Left lung (tissue), 4 donors: ENCODE measurements at regions not wholly inside any gene's neighbourhood (a gene's known extent, or its start where the extent isn't known, plus 50 kb on each side); places are given as distances from the start of the nearest gene placed in this dataset.

Source experiments
- ATAC-seq: fragments of 200-7000 bp; cut with Tn5 transposase; one replicate; pipeline ENCODE4 v1.9.1; 2020; ENCODE audit warnings: moderate library complexity
- DNase-seq, 4 donors: peaks; one replicate each; pipeline ENCODE4 v3.0.0-alpha.2; 2013 to 2020
- H3K27ac ChIP-seq, 2 donors: fragments of 200-600 bp; sonication (generic) in 1 of 2; one replicate each; pipeline versions ENCODE4 v1.5.0 to v1.8.0; 2020 to 2021
- H3K27me3 ChIP-seq, 2 donors: fragments of 200-600 bp; sonication (generic) in 1 of 2; one replicate each; pipeline versions ENCODE4 v1.5.0 to v1.8.0; 2020 to 2021
- H3K36me3 ChIP-seq, 2 donors: fragments of 200-600 bp; sonication (generic) in 1 of 2; one replicate each; pipeline versions ENCODE4 v1.5.0 to v1.8.0; 2020 to 2021
- H3K4me1 ChIP-seq, 2 donors: fragments of 200-600 bp; one replicate each; pipeline ENCODE4 v1.8.0; 2021
- H3K4me3 ChIP-seq, 2 donors: fragments of 200-600 bp; sonication (generic) in 1 of 2; one replicate each; pipeline versions ENCODE4 v1.5.0 to v1.8.0; 2020 to 2021; ENCODE audit warnings: mild to moderate bottlenecking in 1 of 2
- H3K9me3 ChIP-seq, 2 donors: fragments of 200-600 bp; sonication (generic) in 1 of 2; one replicate each; pipeline versions ENCODE4 v1.5.0 to v1.8.0; 2020 to 2021
- intact Hi-C, 2 donors: fragments of 100-400 bp; cut with DNase I; formaldehyde crosslinking; loops; one replicate each; pipeline versions ENCODE4 v1.11.2 to v1.14.2; 2022
- TF ChIP-seq, protein P1 (sequence below), 2 donors: fragments of 200-600 bp; sonication (generic) in 1 of 2; IDR thresholded peaks; one replicate each; pipeline versions ENCODE4 v1.5.0 to v1.8.0; 2021; ENCODE audit warnings: antibody characterized with exemption in 2 of 2
- donor health status: DM: no; HTN: yes; CAD: no.
- donor health status: DM: no; HTN: no; CAD: no.

DNA sequence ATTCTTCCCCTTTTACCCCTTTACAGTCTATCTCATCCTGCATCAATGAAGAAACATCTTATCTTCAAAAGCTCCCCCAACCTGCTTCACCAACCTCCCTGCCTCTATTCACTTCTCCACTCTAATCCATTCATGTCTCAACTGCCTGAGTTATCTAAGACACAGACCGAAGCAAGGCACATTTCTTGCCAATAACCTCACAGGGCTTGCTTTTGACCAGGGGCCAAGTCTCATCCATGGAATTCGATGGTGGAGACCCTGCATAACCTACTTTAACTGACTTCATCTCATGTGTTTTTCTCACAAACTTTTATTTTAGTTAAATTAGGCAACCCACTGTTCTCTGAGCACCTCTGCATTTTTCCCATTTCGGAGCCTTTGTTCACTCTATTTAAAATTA, 69.7 kb downstream of the MYCN start:
- Histone ChIP-seq H3K4me1 (peaks cover 0 to 29% of the 10 kb centered on the region in 2 donors), H3K4me3 (no peak overlapping the region), H3K36me3 (no peaks in the 10 kb centered on the region), H3K9me3 (no peaks in the 10 kb centered on the region), H3K27ac (no peak overlapping the region), H3K27me3 (peaks cover 25 to 48% of the 10 kb centered on the region in 2 donors)
- ATAC-seq (no peak), DNase-seq (no peak)
- intact Hi-C loops: no loop called here
- TF ChIP-seq, protein P1, sequence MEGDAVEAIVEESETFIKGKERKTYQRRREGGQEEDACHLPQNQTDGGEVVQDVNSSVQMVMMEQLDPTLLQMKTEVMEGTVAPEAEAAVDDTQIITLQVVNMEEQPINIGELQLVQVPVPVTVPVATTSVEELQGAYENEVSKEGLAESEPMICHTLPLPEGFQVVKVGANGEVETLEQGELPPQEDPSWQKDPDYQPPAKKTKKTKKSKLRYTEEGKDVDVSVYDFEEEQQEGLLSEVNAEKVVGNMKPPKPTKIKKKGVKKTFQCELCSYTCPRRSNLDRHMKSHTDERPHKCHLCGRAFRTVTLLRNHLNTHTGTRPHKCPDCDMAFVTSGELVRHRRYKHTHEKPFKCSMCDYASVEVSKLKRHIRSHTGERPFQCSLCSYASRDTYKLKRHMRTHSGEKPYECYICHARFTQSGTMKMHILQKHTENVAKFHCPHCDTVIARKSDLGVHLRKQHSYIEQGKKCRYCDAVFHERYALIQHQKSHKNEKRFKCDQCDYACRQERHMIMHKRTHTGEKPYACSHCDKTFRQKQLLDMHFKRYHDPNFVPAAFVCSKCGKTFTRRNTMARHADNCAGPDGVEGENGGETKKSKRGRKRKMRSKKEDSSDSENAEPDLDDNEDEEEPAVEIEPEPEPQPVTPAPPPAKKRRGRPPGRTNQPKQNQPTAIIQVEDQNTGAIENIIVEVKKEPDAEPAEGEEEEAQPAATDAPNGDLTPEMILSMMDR (IDR thresholded peaks at IDR 0.05): no peak

DNA sequence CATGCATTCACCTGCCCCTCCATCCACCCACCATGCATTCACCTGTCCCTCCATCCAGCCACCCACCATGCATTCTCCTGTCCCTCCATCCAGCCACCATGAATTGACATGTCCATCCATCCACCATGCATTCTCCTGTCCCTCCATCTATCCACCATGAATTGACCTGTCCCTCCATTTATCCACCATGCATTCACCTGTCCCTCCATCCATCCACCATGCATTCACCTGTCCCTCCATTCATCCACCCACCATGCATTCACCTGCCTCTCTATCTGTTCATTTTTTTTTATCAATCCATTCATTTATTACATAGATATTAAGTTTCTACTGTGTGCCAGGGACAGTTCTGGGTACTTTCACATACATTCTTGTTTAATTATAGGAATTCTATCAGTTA, 69.2 kb downstream of the MYCN start:
- DNase-seq (no peak), ATAC-seq (no peak)
- H3K4me1 ChIP-seq: peaks cover 0 to 29% of the 10 kb centered on the region in 2 donors
- TF ChIP-seq, protein P1 (IDR thresholded peaks at IDR 0.05): no peak
- H3K36me3 ChIP-seq: no peaks in the 10 kb centered on the region
- intact Hi-C loops: no loop called here
- peaks cover 24 to 43% of the 10 kb centered on the region in 2 donors for H3K27me3 ChIP-seq
- no peak overlapping the region for H3K27ac ChIP-seq
- H3K4me3 ChIP-seq: no peak overlapping the region
- H3K9me3 ChIP-seq: no peaks in the 10 kb centered on the region

DNA sequence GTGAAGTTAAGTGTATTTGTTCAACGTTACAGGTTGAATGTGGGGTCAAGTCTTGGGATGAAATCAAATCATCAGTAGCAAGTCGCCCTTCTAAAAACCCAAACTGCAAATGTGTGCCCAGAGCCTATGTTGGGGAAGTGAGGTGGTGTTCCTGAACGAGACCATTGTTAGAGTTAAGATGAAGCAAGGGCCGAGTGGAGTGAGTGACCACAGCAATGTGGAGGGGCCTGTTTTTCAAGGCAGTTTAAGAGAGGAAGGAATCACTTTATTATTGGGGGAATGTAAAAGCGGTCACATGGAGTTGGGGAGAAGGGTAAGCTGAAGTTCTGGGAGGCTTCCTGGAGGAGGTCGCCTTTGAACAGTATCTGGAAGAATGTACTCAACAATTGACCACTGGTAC, 68.5 kb downstream of the MYCN start:
- intact Hi-C loops: no loop called here
- Histone ChIP-seq H3K9me3 (no peaks in the 10 kb centered on the region), H3K4me3 (no peak overlapping the region), H3K36me3 (no peaks in the 10 kb centered on the region), H3K27ac (no peak overlapping the region), H3K4me1 (peaks cover 0 to 26% of the 10 kb centered on the region in 2 donors), H3K27me3 (peaks cover 19 to 36% of the 10 kb centered on the region in 2 donors)
- TF ChIP-seq, protein P1 (IDR thresholded peaks at IDR 0.05): no peak
- ATAC-seq (no peak), DNase-seq (no peak)

DNA sequence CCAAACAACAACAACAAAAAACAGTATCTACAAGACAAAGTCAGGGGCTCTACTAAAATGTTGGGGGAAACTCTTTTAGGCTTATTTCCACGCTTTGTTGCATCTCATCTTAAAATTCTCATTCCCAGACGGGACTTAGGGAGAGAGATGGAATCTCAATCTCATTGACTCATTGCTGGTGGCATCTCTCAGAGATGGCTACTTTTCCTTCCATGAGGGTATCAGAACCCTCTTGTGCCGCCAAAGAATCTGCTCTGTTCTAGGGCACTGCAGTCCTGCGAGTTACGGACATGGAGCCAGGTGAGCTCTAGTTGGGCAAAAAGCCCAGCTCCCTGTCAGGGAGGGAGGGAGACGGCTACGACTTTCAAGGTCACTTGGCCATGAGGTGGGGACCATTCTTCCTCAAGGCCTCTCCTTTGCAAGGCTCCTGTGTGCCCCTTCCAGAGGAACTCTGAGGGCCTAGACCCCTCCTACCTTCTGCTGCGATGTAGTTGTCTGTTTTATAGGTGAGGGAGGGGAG, 68.0 kb downstream of the MYCN start:
- H3K9me3 ChIP-seq: no peaks in the 10 kb centered on the region
- TF ChIP-seq, protein P1 (IDR thresholded peaks at IDR 0.05): no peak
- DNase-seq (no peak), ATAC-seq (no peak)
- no peaks in the 10 kb centered on the region for H3K36me3 ChIP-seq
- H3K27me3 ChIP-seq: peaks cover 17 to 31% of the 10 kb centered on the region in 2 donors
- no peak overlapping the region for H3K4me3 ChIP-seq
- H3K4me1 ChIP-seq: peaks cover 0 to 21% of the 10 kb centered on the region in 2 donors
- H3K27ac ChIP-seq: no peak overlapping the region
- intact Hi-C loops: no loop called here

DNA sequence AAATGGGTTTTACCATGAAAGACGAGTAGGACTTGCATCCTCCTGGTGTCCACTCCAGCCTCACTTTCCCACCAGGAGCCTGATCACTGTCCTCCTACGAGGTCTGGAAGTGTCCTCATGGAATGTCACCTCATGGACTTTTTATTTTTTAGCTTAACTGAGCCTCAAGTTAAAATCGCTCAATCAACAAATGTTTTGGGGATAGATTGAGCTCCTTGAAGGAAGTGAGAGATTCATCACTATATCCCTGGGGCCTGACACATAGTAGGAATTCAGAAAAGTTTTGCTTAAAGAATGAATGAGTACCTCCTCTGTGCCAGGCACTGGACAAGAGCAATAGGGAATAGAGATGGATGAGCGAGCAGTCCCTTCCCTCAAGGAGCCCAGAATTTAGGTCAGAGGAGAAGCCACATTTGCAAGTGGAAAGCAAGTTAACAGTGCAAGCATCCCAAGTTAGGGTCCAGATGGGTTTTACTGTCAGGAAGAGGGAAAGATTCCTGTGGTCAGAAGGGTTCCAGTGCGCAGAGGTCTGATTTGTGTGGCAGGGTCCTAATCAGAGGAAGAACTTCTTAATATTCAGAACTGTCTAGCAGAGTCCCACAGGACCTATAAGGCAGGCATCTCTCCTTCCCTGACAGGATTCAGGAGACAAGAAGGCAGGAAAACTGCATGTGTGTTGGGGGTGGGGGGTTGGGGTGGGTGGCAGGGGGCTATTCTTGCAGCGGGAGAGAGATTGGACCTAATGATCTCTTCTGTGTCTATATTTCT, 67.0 kb downstream of the MYCN start:
- no peak for ATAC-seq
- Histone ChIP-seq H3K27me3 (peaks cover 10 to 21% of the 10 kb centered on the region in 2 donors), H3K36me3 (no peaks in the 10 kb centered on the region), H3K27ac (no peak overlapping the region), H3K4me3 (no peak overlapping the region), H3K9me3 (no peaks in the 10 kb centered on the region), H3K4me1 (peaks cover 0 to 11% of the 10 kb centered on the region in 2 donors)
- no peak for DNase-seq
- intact Hi-C loops: no loop called here
- TF ChIP-seq, protein P1 (IDR thresholded peaks at IDR 0.05): no peak
